ENCODE measurements at regions not wholly inside any gene's neighbourhood (a gene's known extent, or its start where the extent isn't known, plus 50 kb on each side); places are given as distances from the start of the nearest gene placed in this dataset.

DNA sequence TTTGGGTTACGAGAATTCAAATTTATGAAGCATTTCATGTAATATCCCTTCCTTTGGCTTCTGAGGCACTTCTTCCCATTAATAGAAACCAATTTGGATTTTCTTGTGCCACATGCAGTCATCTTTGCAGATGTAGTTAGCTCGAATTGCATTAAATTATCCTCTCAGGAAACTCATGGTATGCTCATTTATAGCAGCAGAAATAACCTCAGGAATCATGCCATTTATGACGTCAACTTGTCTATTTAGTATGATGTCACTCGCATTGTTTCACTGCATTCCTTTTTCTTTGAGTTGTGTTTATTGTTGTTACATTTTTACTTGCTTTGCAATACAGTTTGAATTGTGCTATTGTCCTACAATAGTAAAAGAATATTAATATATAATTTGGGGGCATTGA is 163.8 kb downstream of the RBM43 start:
- TF ChIP-seq, protein P1, sequence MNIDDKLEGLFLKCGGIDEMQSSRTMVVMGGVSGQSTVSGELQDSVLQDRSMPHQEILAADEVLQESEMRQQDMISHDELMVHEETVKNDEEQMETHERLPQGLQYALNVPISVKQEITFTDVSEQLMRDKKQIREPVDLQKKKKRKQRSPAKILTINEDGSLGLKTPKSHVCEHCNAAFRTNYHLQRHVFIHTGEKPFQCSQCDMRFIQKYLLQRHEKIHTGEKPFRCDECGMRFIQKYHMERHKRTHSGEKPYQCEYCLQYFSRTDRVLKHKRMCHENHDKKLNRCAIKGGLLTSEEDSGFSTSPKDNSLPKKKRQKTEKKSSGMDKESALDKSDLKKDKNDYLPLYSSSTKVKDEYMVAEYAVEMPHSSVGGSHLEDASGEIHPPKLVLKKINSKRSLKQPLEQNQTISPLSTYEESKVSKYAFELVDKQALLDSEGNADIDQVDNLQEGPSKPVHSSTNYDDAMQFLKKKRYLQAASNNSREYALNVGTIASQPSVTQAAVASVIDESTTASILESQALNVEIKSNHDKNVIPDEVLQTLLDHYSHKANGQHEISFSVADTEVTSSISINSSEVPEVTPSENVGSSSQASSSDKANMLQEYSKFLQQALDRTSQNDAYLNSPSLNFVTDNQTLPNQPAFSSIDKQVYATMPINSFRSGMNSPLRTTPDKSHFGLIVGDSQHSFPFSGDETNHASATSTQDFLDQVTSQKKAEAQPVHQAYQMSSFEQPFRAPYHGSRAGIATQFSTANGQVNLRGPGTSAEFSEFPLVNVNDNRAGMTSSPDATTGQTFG (tag by site-specific recombination; IDR thresholded peaks at IDR 0.05; ENCODE audit: borderline replicate concordance): no peak
- TF ChIP-seq, protein P2, sequence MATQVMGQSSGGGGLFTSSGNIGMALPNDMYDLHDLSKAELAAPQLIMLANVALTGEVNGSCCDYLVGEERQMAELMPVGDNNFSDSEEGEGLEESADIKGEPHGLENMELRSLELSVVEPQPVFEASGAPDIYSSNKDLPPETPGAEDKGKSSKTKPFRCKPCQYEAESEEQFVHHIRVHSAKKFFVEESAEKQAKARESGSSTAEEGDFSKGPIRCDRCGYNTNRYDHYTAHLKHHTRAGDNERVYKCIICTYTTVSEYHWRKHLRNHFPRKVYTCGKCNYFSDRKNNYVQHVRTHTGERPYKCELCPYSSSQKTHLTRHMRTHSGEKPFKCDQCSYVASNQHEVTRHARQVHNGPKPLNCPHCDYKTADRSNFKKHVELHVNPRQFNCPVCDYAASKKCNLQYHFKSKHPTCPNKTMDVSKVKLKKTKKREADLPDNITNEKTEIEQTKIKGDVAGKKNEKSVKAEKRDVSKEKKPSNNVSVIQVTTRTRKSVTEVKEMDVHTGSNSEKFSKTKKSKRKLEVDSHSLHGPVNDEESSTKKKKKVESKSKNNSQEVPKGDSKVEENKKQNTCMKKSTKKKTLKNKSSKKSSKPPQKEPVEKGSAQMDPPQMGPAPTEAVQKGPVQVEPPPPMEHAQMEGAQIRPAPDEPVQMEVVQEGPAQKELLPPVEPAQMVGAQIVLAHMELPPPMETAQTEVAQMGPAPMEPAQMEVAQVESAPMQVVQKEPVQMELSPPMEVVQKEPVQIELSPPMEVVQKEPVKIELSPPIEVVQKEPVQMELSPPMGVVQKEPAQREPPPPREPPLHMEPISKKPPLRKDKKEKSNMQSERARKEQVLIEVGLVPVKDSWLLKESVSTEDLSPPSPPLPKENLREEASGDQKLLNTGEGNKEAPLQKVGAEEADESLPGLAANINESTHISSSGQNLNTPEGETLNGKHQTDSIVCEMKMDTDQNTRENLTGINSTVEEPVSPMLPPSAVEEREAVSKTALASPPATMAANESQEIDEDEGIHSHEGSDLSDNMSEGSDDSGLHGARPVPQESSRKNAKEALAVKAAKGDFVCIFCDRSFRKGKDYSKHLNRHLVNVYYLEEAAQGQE (tag by site-specific recombination; IDR thresholded peaks at IDR 0.05): no peak
- TF ChIP-seq ZNF654 (tag by site-specific recombination; IDR thresholded peaks at IDR 0.05; ENCODE audit: low read depth) (no peak), ZNF768 (tag by site-specific recombination; IDR thresholded peaks at IDR 0.05) (no peak)
- TF ChIP-seq, protein P3, sequence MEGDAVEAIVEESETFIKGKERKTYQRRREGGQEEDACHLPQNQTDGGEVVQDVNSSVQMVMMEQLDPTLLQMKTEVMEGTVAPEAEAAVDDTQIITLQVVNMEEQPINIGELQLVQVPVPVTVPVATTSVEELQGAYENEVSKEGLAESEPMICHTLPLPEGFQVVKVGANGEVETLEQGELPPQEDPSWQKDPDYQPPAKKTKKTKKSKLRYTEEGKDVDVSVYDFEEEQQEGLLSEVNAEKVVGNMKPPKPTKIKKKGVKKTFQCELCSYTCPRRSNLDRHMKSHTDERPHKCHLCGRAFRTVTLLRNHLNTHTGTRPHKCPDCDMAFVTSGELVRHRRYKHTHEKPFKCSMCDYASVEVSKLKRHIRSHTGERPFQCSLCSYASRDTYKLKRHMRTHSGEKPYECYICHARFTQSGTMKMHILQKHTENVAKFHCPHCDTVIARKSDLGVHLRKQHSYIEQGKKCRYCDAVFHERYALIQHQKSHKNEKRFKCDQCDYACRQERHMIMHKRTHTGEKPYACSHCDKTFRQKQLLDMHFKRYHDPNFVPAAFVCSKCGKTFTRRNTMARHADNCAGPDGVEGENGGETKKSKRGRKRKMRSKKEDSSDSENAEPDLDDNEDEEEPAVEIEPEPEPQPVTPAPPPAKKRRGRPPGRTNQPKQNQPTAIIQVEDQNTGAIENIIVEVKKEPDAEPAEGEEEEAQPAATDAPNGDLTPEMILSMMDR (tag by site-specific recombination; IDR thresholded peaks at IDR 0.05): no peak

Data from HEK293 (cell line).